Left ventricle myocardium inferior (tissue), 1 donor: ENCODE measurements at regions not wholly inside any gene's neighbourhood (a gene's known extent, or its start where the extent isn't known, plus 50 kb on each side); places are given as distances from the start of the nearest gene placed in this dataset.

Source experiments
- DNase-seq: peaks from one replicate; pipeline ENCODE4 v3.0.0-alpha.2; 2020
- H3K27ac ChIP-seq: fragments of 200-600 bp; replicated peaks from 2 replicates; pipeline ENCODE4 v1.8.0; 2021
- H3K27me3 ChIP-seq: fragments of 200-600 bp; 2 replicates; pipeline ENCODE4 v1.8.0; 2021; ENCODE audit warnings: low read depth
- H3K36me3 ChIP-seq: fragments of 200-600 bp; 2 replicates; pipeline ENCODE4 v1.8.0; 2021
- H3K4me1 ChIP-seq: fragments of 200-600 bp; 2 replicates; pipeline ENCODE4 v1.8.0; 2021
- H3K4me3 ChIP-seq: fragments of 200-600 bp; 2 replicates; pipeline ENCODE4 v1.8.0; 2021; ENCODE audit warnings: mild to moderate bottlenecking, moderate library complexity
- H3K9me3 ChIP-seq: fragments of 200-600 bp; replicated peaks from 2 replicates; pipeline ENCODE4 v1.8.0; 2021
- CTCF ChIP-seq: fragments of 200-600 bp; IDR thresholded peaks from 2 replicates; pipeline ENCODE4 v1.8.0; 2021; ENCODE audit warnings: antibody characterized with exemption, mild to moderate bottlenecking, borderline replicate concordance
- intact Hi-C: fragments of 100-400 bp; cut with micrococcal nuclease; formaldehyde crosslinking; loops from one replicate; pipeline ENCODE4 v1.11.0; 2022
- donor health status: DM: no; HTN: yes; CAD: no; lungs with severe emphysema.

GRCh38 chr13:50153401-50153800 lies 138.2 kb downstream of the KCNRG start:
- no peaks in the 10 kb centered on the region for H3K9me3 ChIP-seq
- H3K4me3 ChIP-seq, result no peak overlapping the region
- DNase-seq, result no peak
- H3K36me3 ChIP-seq, result no peaks in the 10 kb centered on the region
- H3K27me3 ChIP-seq, result no peaks in the 10 kb centered on the region
- TF ChIP-seq CTCF, result no peak
- intact Hi-C loops, result no loop called here
- peaks cover 19% of the 10 kb centered on the region for H3K4me1 ChIP-seq
- no peak overlapping the region for H3K27ac ChIP-seq

DNA sequence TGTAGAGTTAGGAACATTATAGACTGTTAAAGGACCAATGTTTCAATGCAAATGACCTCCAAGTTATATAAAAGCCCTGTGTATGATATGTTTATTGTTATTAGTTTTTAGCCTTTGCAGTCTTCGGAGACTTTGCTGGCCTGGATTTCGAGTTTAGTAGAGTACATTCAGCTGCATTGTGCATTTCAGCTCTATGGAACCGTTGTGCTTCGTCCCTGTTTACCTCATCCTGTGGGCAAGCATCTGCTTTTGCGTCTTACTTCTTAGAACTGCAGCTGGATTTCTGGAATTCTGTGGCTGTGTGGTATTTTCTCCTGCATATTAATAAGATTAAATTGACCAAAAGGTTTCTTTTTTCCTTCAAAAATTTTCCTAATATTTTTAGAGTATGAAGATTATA lies 138.6 kb downstream of the KCNRG start:
- DNase-seq, result no peak

DNA sequence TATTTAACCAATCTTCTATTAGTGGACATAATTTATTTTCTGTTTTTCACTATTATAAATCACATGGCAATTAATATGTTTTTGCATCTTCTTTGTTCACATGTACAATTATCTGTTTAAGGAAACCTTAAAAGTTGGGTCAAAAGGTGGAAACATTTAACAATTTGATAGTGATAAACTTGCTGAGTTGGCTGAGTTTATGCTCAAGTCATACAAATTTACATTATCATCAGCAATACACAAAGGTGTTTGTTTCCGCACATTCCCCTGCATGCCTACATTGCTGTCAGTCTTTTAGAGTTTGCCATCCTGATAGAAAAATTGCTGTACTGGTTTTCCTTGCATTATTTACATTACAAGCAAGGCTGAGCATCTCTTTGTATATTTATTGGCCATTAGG lies 139.5 kb downstream of the KCNRG start:
- H3K27me3 ChIP-seq, result no peaks in the 10 kb centered on the region
- peaks cover 23% of the 10 kb centered on the region for H3K4me1 ChIP-seq
- intact Hi-C loops, result no loop called here
- H3K36me3 ChIP-seq, result no peaks in the 10 kb centered on the region
- no peak for DNase-seq
- H3K27ac ChIP-seq, result no peak overlapping the region
- TF ChIP-seq CTCF, result no peak
- no peak overlapping the region for H3K4me3 ChIP-seq
- no peaks in the 10 kb centered on the region for H3K9me3 ChIP-seq

More for the DNA sequence above, 138.6 kb downstream of the KCNRG start:
- no peaks in the 10 kb centered on the region for H3K9me3 ChIP-seq
- no peak overlapping the region for H3K27ac ChIP-seq
- no peaks in the 10 kb centered on the region for H3K36me3 ChIP-seq
- no peak for TF ChIP-seq CTCF
- H3K27me3 ChIP-seq, result no peaks in the 10 kb centered on the region
- intact Hi-C loops, result no loop called here
- no peak overlapping the region for H3K4me3 ChIP-seq
- peaks cover 19% of the 10 kb centered on the region for H3K4me1 ChIP-seq

DNA sequence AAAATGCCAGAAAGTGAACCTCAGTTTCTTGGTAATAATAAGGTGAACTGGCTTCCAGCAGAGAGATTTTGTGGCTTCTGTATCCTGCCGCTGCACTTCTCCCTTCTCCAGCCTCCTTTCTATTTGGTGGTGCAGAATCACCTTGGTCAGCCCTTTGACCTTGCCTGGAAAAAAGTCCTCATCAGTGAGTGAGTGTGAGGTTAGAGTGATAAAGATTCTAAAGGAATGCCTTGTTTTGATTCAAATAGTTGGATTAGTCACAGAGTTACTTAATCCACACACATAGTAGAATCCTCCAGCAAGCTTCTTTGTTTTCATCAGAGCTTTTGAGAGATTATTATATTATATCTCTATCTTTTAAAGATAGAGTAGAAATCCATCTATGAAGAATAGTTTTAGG lies 140.9 kb downstream of the KCNRG start:
- DNase-seq, result no peak
- no peaks in the 10 kb centered on the region for H3K36me3 ChIP-seq
- H3K4me1 ChIP-seq, result peaks cover 28% of the 10 kb centered on the region
- TF ChIP-seq CTCF, result no peak
- intact Hi-C loops, result no loop called here
- no peaks in the 10 kb centered on the region for H3K27me3 ChIP-seq
- H3K4me3 ChIP-seq, result no peak overlapping the region
- no peak overlapping the region for H3K27ac ChIP-seq
- no peaks in the 10 kb centered on the region for H3K9me3 ChIP-seq

GRCh38 chr13:50156561-50157127 lies 141.4 kb downstream of the KCNRG start:
- H3K4me1 ChIP-seq, result peaks cover 29% of the 10 kb centered on the region
- H3K9me3 ChIP-seq, result no peaks in the 10 kb centered on the region
- no peak overlapping the region for H3K27ac ChIP-seq
- intact Hi-C loops, result no loop called here
- H3K4me3 ChIP-seq, result no peak overlapping the region
- no peak for DNase-seq
- H3K36me3 ChIP-seq, result no peaks in the 10 kb centered on the region
- TF ChIP-seq CTCF, result no peak
- H3K27me3 ChIP-seq, result no peaks in the 10 kb centered on the region
